Common myeloid progenitor, CD34-positive (primary cell): ENCODE measurements at regions not wholly inside any gene's neighbourhood (a gene's known extent, or its start where the extent isn't known, plus 50 kb on each side); places are given as distances from the start of the nearest gene placed in this dataset.

Experiments
- CTCF ChIA-PET: fragments of 350-600 bp; sonication (Branson Sonifier 250); formaldehyde crosslinking; loops from one replicate; lab custom pipeline; 2021; ENCODE audit warnings: antibody characterized with exemption; lab: Charles Lee
- POLR2A ChIA-PET: fragments of 350-600 bp; sonication (Branson Sonifier 250); formaldehyde crosslinking; loops from one replicate; lab custom pipeline; 2021; ENCODE audit warnings: antibody characterized with exemption; lab: Charles Lee
- DNase-seq, 3 donors: peaks; one replicate each; pipeline versions ENCODE4 v3.0.0 to v3.0.0-alpha.2; 2013
- H3K27ac ChIP-seq, 2 experiments: 1 replicate in 1 of 2; 2 replicates in 1 of 2; pipeline ENCODE4 v1.7.0; 2013; ENCODE audit warnings: inconsistent platforms in 2 of 2, low read length in 2 of 2, mild to moderate bottlenecking in 2 of 2, low read depth in 1 of 2, moderate library complexity in 1 of 2; ENCODE audit not compliant: severe bottlenecking in 2 of 2, insufficient read depth in 1 of 2, poor library complexity in 1 of 2
- H3K27me3 ChIP-seq, 5 experiments: replicated peaks in 2 of 5; 1 replicate in 3 of 5; 2 replicates in 2 of 5; pipeline versions ENCODE4 v1.6.1 to v1.7.0; 2013; ENCODE audit warnings: low read length in 4 of 5, mild to moderate bottlenecking in 2 of 5, moderate library complexity in 2 of 5, inconsistent platforms in 1 of 5; ENCODE audit not compliant: insufficient read depth in 5 of 5, control insufficient read depth in 4 of 5
- H3K36me3 ChIP-seq, 4 experiments: 1 replicate in 2 of 4; 2 replicates in 2 of 4; pipeline versions ENCODE4 v1.6.1 to v1.7.0; 2013; ENCODE audit warnings: low read length in 3 of 4, control low read depth in 1 of 4, mild to moderate bottlenecking in 1 of 4; ENCODE audit not compliant: control insufficient read depth in 4 of 4, insufficient read depth in 4 of 4
- H3K4me1 ChIP-seq, 4 experiments: 1 replicate in 3 of 4; 2 replicates in 1 of 4; pipeline versions ENCODE4 v1.6.1 to v1.7.1; 2013; ENCODE audit warnings: low read length in 3 of 4, mild to moderate bottlenecking in 3 of 4, control low read depth in 1 of 4, inconsistent platforms in 1 of 4, moderate library complexity in 1 of 4; ENCODE audit not compliant: control insufficient read depth in 4 of 4, insufficient read depth in 4 of 4; ENCODE audit errors: control extremely low read depth in 1 of 4
- H3K4me3 ChIP-seq, 7 experiments: 1 replicate in 4 of 7; 2 replicates in 3 of 7; pipeline versions ENCODE4 v1.5.1 to v1.7.0; 2013; ENCODE audit warnings: mild to moderate bottlenecking in 7 of 7, low read length in 6 of 7, moderate library complexity in 6 of 7, inconsistent platforms in 2 of 7, low read depth in 2 of 7, control low read depth in 1 of 7; ENCODE audit not compliant: insufficient read depth in 4 of 7, control insufficient read depth in 1 of 7; ENCODE audit errors: extremely low read depth in 1 of 7
- H3K9me3 ChIP-seq, 5 experiments: 1 replicate in 4 of 5; 2 replicates in 1 of 5; pipeline versions ENCODE4 v1.6.1 to v1.7.1; 2013; ENCODE audit warnings: low read length in 4 of 5, mild to moderate bottlenecking in 2 of 5, inconsistent platforms in 1 of 5, low read depth in 1 of 5, moderate library complexity in 1 of 5; ENCODE audit not compliant: control insufficient read depth in 4 of 5, insufficient read depth in 2 of 5; ENCODE audit errors: control extremely low read depth in 1 of 5
- WGBS: methylation state at CpG from one replicate; pipeline ENCODE4 v1.1.5; 2013; ENCODE audit not compliant: insufficient coverage; 5-methylcytosine and 5-hydroxymethylcytosine counted together

DNA sequence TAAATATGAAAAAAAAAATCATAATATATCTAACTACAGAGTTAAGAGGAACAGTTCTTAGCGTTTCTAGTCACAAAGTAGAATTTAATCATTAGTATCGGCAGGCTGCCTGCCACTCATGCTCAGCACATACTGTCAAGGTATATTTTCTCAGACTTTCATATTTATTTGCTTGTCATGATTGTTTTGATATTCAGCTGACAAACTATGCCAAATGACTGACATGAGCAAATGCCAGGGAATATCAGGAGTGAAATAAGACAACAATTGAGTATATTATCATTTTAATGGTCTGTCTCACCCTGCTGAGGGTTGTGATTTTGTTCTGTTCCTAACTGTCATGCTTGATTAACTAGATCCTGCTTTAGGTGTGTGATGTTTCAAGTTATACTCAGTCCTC, 395.0 kb upstream of the SPOCK3 start:
- no peaks in the 10 kb centered on the region for H3K27me3 ChIP-seq
- POLR2A ChIA-PET: no interaction called here
- DNase-seq: no peak
- no CpG with 5 or more reads among the region's 2 CpGs for WGBS
- no peak overlapping the region for H3K4me3 ChIP-seq
- no peaks in the 10 kb centered on the region for H3K4me1 ChIP-seq
- no peak overlapping the region for H3K27ac ChIP-seq
- CTCF ChIA-PET: no interaction called here
- no peaks in the 10 kb centered on the region for H3K9me3 ChIP-seq
- H3K36me3 ChIP-seq: no peaks in the 10 kb centered on the region

DNA sequence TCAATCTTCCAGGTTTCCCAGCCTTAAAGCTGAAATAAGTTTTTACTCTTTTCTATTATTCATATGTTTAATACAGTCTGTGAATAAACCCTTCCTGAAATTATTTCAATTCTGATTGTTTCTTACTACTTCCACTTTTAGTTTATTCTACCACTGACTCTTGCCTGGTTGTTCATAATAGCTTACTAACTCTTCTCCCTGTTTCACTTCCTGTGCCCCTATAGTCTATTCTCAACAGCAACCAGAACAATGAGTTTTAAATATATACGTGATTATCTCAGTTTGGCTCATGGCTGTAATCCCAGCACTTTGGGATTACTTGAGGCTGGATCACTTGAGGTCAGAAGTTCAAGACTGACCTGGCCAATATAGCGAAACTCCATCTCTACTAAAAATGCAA, 408.0 kb upstream of the SPOCK3 start:
- ChIA-PET CTCF (interaction anchor here (1.9 kb wide), 1 partner anchor 9 kb away, joined by 6 read pairs; no protein-coding TSS in a partner anchor), POLR2A (no interaction called here)
- H3K4me3 ChIP-seq: no peak overlapping the region
- 73% methylated on average over 2 of the region's 2 CpGs for WGBS
- no peaks in the 10 kb centered on the region for H3K27me3 ChIP-seq
- no peak overlapping the region for H3K27ac ChIP-seq
- no peak for DNase-seq
- no peaks in the 10 kb centered on the region for H3K4me1 ChIP-seq
- no peaks in the 10 kb centered on the region for H3K9me3 ChIP-seq
- H3K36me3 ChIP-seq: no peaks in the 10 kb centered on the region

- Histone ChIP-seq H3K27ac (no peak overlapping the region), H3K4me1 (no peaks in the 10 kb centered on the region)
Observed at GRCh38 chr4:167645358-167645757, 411.1 kb upstream of the SPOCK3 start.

DNA sequence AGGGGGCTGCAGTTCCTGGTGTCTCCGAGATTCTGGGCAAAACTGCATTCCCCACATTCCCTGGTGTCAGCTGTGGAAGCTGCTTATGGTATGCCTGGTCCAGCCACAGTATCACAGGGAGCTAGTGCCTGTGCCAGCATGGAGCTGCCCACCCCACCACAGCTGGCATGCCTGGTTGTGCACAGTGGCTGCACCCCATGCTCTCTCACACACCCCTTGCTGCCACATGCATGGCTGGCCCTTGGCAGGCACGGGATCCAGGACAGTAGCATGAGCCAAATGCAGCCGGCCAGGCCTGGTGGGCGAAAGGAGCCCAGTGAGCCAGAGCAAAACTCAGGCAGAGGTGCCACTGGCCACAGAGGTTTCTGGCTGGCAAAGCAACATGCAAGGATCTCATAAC, 418.0 kb upstream of the SPOCK3 start:
- no peak overlapping the region for H3K4me3 ChIP-seq
- no peaks in the 10 kb centered on the region for H3K36me3 ChIP-seq
- 94% methylated on average over 3 of the region's 4 CpGs for WGBS
- H3K27ac ChIP-seq: no peak overlapping the region
- DNase-seq: no peak
- H3K27me3 ChIP-seq: no peaks in the 10 kb centered on the region
- H3K9me3 ChIP-seq: peaks cover 0 to 5% (median 0%) of the 10 kb centered on the region in 5 experiments
- ChIA-PET CTCF (interaction anchor here (1.1 to 1.7 kb wide), 2 partner anchors 10 to 16 kb away, joined by 3 to 6 read pairs; no protein-coding TSS in a partner anchor), POLR2A (no interaction called here)
- no peaks in the 10 kb centered on the region for H3K4me1 ChIP-seq

More at GRCh38 chr4:167645358-167645757, 411.1 kb upstream of the SPOCK3 start:
- ChIA-PET CTCF (no interaction called here), POLR2A (no interaction called here)
- no peaks in the 10 kb centered on the region for H3K9me3 ChIP-seq
- no peaks in the 10 kb centered on the region for H3K27me3 ChIP-seq
- H3K4me3 ChIP-seq: no peak overlapping the region
- no peak for DNase-seq
- H3K36me3 ChIP-seq: no peaks in the 10 kb centered on the region

- H3K4me1 ChIP-seq: no peaks in the 10 kb centered on the region
- no peak overlapping the region for H3K4me3 ChIP-seq
- H3K27ac ChIP-seq: no peak overlapping the region
- WGBS: 99% methylated on average over 8 of the region's 9 CpGs
- no peaks in the 10 kb centered on the region for H3K9me3 ChIP-seq
- H3K36me3 ChIP-seq: no peaks in the 10 kb centered on the region
- no peak for DNase-seq
- H3K27me3 ChIP-seq: no peaks in the 10 kb centered on the region
- ChIA-PET POLR2A (no interaction called here), CTCF (no interaction called here)
Observed at GRCh38 chr4:167688660-167689142, 403.6 kb upstream of the ANXA10 start.

GRCh38 chr4:167702391-167702790, 389.9 kb upstream of the ANXA10 start:
- ChIA-PET CTCF (interaction anchor here (0.7 kb wide), 1 partner anchor 819 kb away, joined by 3 read pairs; no protein-coding TSS in a partner anchor), POLR2A (no interaction called here)
- Histone ChIP-seq H3K9me3 (no peaks in the 10 kb centered on the region), H3K27ac (no peak overlapping the region), H3K27me3 (no peaks in the 10 kb centered on the region), H3K36me3 (no peaks in the 10 kb centered on the region), H3K4me3 (no peak overlapping the region), H3K4me1 (no peaks in the 10 kb centered on the region)
- no peak for DNase-seq

DNA sequence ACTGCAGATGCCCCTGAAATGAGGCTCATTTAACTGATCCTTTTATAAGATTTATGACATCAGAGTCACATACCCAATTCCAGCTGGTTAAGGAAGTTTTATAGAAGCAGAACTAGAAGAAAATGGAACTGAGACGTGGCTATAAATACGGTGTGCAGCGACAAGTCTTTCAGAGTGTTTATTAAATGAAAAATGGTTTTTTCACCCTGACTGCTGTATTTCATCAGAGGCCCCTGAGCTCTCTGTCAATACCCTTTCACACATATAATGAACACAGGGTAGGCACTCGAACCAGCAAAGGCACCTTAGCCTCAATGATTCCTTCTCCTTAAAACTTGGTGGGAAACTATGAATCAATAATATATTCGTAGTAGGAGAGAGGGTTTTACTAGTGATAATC, 380.8 kb upstream of the ANXA10 start:
- no peak for DNase-seq
- ChIA-PET CTCF (no interaction called here), POLR2A (no interaction called here)

More for the DNA sequence above, 380.8 kb upstream of the ANXA10 start:
- H3K4me3 ChIP-seq: no peak overlapping the region
- H3K27ac ChIP-seq: no peak overlapping the region
- no peaks in the 10 kb centered on the region for H3K9me3 ChIP-seq
- H3K4me1 ChIP-seq: no peaks in the 10 kb centered on the region
- H3K36me3 ChIP-seq: no peaks in the 10 kb centered on the region
- 100% methylated on average over 1 of the region's 5 CpGs for WGBS
- H3K27me3 ChIP-seq: no peaks in the 10 kb centered on the region
